ENCODE measurements at regions not wholly inside any gene's neighbourhood (a gene's known extent, or its start where the extent isn't known, plus 50 kb on each side); places are given as distances from the start of the nearest gene placed in this dataset.

DNA sequence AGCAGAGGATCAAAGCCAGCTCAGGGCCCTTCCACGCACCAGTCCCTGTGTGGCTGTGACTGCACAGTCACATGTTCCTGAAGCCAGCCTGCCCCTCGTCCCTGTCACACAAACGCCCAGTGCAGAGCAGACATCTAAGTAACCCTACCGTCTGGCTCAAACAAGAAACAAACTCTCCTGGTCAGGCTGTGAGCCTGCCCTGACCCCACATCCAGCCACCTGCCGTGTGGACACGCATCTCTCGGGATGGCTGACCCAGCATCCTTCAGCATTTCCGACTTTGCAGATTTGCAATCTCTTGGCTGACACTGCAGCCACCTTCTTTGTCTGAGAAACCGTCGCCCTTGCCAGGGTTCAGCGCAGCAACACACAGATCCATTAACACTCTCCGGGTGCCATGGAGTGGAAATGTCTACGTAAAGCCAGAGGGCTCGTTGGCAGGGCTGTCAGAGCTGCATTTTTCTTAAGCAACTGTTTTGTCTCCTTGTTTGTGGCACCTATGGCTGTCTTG, 82.3 kb upstream of the ASAP2 start:
- TF ChIP-seq, protein P1, sequence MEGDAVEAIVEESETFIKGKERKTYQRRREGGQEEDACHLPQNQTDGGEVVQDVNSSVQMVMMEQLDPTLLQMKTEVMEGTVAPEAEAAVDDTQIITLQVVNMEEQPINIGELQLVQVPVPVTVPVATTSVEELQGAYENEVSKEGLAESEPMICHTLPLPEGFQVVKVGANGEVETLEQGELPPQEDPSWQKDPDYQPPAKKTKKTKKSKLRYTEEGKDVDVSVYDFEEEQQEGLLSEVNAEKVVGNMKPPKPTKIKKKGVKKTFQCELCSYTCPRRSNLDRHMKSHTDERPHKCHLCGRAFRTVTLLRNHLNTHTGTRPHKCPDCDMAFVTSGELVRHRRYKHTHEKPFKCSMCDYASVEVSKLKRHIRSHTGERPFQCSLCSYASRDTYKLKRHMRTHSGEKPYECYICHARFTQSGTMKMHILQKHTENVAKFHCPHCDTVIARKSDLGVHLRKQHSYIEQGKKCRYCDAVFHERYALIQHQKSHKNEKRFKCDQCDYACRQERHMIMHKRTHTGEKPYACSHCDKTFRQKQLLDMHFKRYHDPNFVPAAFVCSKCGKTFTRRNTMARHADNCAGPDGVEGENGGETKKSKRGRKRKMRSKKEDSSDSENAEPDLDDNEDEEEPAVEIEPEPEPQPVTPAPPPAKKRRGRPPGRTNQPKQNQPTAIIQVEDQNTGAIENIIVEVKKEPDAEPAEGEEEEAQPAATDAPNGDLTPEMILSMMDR (IDR thresholded peaks at IDR 0.05; ENCODE audit: insufficient read depth, low read length, poor library complexity, severe bottlenecking) = no peak
- no peak for TF ChIP-seq EZH2phosphoT487 (conservative IDR thresholded peaks at IDR 0.05; ENCODE audit: low read length)
